Endodermal cell (in vitro differentiated cells): ENCODE measurements at regions not wholly inside any gene's neighbourhood (a gene's known extent, or its start where the extent isn't known, plus 50 kb on each side); places are given as distances from the start of the nearest gene placed in this dataset.

Source experiments
- DNase-seq: peaks from one replicate; pipeline ENCODE4 v3.0.0-alpha.2; 2017
- H3K27ac ChIP-seq: 2 replicates; pipeline ENCODE4 v1.5.1; 2013; ENCODE audit warnings: mild to moderate bottlenecking, low read depth, low read length, moderate library complexity
- H3K27me3 ChIP-seq: 2 replicates; pipeline ENCODE4 v1.6.1; 2013; ENCODE audit warnings: mild to moderate bottlenecking, low read length, moderate library complexity; ENCODE audit not compliant: insufficient read depth, control insufficient read depth, poor library complexity, severe bottlenecking
- H3K36me3 ChIP-seq: 2 replicates; pipeline ENCODE4 v1.7.0; 2013; ENCODE audit warnings: mild to moderate bottlenecking, low read length, moderate library complexity; ENCODE audit not compliant: control insufficient read depth, insufficient read depth
- H3K4me1 ChIP-seq: one replicate; pipeline ENCODE4 v1.7.0; 2013; ENCODE audit warnings: low read length; ENCODE audit not compliant: control insufficient read depth, insufficient read depth
- H3K4me3 ChIP-seq: 2 replicates; pipeline ENCODE4 v1.5.1; 2013; ENCODE audit warnings: mild to moderate bottlenecking, low read length, moderate library complexity
- H3K9ac ChIP-seq: 2 replicates; pipeline ENCODE4 v1.6.1; 2013; ENCODE audit warnings: mild to moderate bottlenecking, low read length, moderate library complexity; ENCODE audit not compliant: poor library complexity, severe bottlenecking; ENCODE audit errors: extremely low read depth
- H3K9me3 ChIP-seq: 2 replicates; pipeline ENCODE4 v1.6.1; 2013; ENCODE audit warnings: mild to moderate bottlenecking, low read length, moderate library complexity; ENCODE audit not compliant: control insufficient read depth
- H3K27ac Mint-ChIP-seq: 2 replicates; pipeline ENCODE4 v1.8.0; 2020; ENCODE audit warnings: mixed read lengths
- H3K27me3 Mint-ChIP-seq: 2 replicates; pipeline ENCODE4 v1.8.0; 2021; ENCODE audit warnings: mild to moderate bottlenecking, mixed read lengths; ENCODE audit not compliant: insufficient read depth
- H3K36me3 Mint-ChIP-seq: 2 replicates; pipeline ENCODE4 v1.8.0; 2020; ENCODE audit warnings: low read depth, mixed read lengths
- H3K4me1 Mint-ChIP-seq: 2 replicates; pipeline ENCODE4 v1.8.0; 2020; ENCODE audit warnings: mixed read lengths
- H3K4me3 Mint-ChIP-seq: 2 replicates; pipeline ENCODE4 v1.8.0; 2020; ENCODE audit warnings: mild to moderate bottlenecking, moderate library complexity, mixed read lengths
- H3K9me3 Mint-ChIP-seq: 2 replicates; pipeline ENCODE4 v1.8.0; 2020; ENCODE audit warnings: mild to moderate bottlenecking, mixed read lengths
- WGBS, 2 experiments: methylation state at CpG; one replicate each; pipeline versions ENCODE4 v1.1.5 to v1.1.7; 2013; ENCODE audit warnings: missing lambda C conversion rate in 2 of 2, mixed read lengths in 1 of 2; ENCODE audit not compliant: insufficient coverage in 1 of 2, insufficient read length in 1 of 2; 5-methylcytosine and 5-hydroxymethylcytosine counted together
- TF ChIP-seq, protein P1 (sequence below): fragments of 200-600 bp; sonication (generic); conservative IDR thresholded peaks from 2 replicates; pipeline ENCODE4 v1.5.0; 2021; ENCODE audit warnings: antibody characterized with exemption, mild to moderate bottlenecking

GRCh38 chr9:85142496-85142911, 473.0 kb downstream of the NTRK2 start:
- no peak overlapping the region for H3K27ac Mint-ChIP-seq
- H3K4me1 ChIP-seq, result no peaks in the 10 kb centered on the region
- 91 to 97% methylated on average over 3 to 4 of the region's 4 CpGs for WGBS, 2 experiments
- no peak overlapping the region for H3K4me3 ChIP-seq
- H3K4me3 Mint-ChIP-seq, result no peak overlapping the region
- no peaks in the 10 kb centered on the region for H3K4me1 Mint-ChIP-seq
- TF ChIP-seq, protein P1, sequence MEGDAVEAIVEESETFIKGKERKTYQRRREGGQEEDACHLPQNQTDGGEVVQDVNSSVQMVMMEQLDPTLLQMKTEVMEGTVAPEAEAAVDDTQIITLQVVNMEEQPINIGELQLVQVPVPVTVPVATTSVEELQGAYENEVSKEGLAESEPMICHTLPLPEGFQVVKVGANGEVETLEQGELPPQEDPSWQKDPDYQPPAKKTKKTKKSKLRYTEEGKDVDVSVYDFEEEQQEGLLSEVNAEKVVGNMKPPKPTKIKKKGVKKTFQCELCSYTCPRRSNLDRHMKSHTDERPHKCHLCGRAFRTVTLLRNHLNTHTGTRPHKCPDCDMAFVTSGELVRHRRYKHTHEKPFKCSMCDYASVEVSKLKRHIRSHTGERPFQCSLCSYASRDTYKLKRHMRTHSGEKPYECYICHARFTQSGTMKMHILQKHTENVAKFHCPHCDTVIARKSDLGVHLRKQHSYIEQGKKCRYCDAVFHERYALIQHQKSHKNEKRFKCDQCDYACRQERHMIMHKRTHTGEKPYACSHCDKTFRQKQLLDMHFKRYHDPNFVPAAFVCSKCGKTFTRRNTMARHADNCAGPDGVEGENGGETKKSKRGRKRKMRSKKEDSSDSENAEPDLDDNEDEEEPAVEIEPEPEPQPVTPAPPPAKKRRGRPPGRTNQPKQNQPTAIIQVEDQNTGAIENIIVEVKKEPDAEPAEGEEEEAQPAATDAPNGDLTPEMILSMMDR, result no peak
- no peaks in the 10 kb centered on the region for H3K9me3 ChIP-seq
- no peak for DNase-seq
- peaks cover 22% of the 10 kb centered on the region for H3K27me3 Mint-ChIP-seq
- no peaks in the 10 kb centered on the region for H3K9me3 Mint-ChIP-seq
- H3K9ac ChIP-seq, result no peak overlapping the region
- H3K27me3 ChIP-seq, result no peaks in the 10 kb centered on the region
- no peak overlapping the region for H3K27ac ChIP-seq
- H3K36me3 ChIP-seq, result no peaks in the 10 kb centered on the region
- H3K36me3 Mint-ChIP-seq, result no peaks in the 10 kb centered on the region

DNA sequence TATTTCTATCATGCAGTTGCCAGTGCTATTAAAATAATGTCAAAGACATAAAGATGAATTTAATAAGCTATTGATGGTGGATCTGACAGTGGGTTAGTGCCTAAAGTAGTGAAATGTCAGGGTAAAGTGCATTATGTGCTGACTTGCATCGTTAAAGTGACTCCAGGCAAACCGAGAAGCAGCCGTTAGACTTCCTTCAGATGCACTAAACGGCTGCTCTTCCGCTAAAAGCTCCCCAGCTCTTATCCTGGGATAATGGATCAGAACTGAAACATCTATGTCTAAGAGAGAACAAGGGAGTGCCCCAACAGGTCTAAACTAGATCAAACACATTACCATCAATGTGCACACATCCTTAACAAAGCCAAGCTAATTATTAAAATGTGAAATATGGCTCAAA, 468.2 kb downstream of the NTRK2 start:
- Histone ChIP-seq H3K27ac (no peak overlapping the region), H3K4me3 (no peak overlapping the region), H3K9ac (no peak overlapping the region), H3K4me1 (no peaks in the 10 kb centered on the region), H3K27me3 (no peaks in the 10 kb centered on the region), H3K9me3 (peaks cover 12% of the 10 kb centered on the region), H3K36me3 (no peaks in the 10 kb centered on the region)
- TF ChIP-seq, protein P1, result no peak
- no peak for DNase-seq
- no peak overlapping the region for H3K27ac Mint-ChIP-seq
- peaks cover 40% of the 10 kb centered on the region for H3K27me3 Mint-ChIP-seq
- 80 to 95% methylated on average over 1 to 5 of the region's 5 CpGs for WGBS, 2 experiments
- H3K4me3 Mint-ChIP-seq, result no peak overlapping the region
- H3K4me1 Mint-ChIP-seq, result no peaks in the 10 kb centered on the region
- H3K36me3 Mint-ChIP-seq, result no peaks in the 10 kb centered on the region
- peaks cover 4% of the 10 kb centered on the region for H3K9me3 Mint-ChIP-seq

GRCh38 chr9:85136987-85137386, 467.5 kb downstream of the NTRK2 start:
- WGBS, 2 experiments, result 95 to 97% methylated on average over 7 of the region's 7 CpGs
- Histone ChIP-seq H3K4me3 (no peak overlapping the region), H3K9ac (no peak overlapping the region), H3K27me3 (no peaks in the 10 kb centered on the region), H3K9me3 (peaks cover 12% of the 10 kb centered on the region), H3K36me3 (no peaks in the 10 kb centered on the region), H3K4me1 (no peaks in the 10 kb centered on the region), H3K27ac (no peak overlapping the region)
- TF ChIP-seq, protein P1, result no peak
- no peak overlapping the region for H3K27ac Mint-ChIP-seq
- DNase-seq, result no peak
- H3K4me1 Mint-ChIP-seq, result no peaks in the 10 kb centered on the region
- peaks cover 42% of the 10 kb centered on the region for H3K27me3 Mint-ChIP-seq
- H3K4me3 Mint-ChIP-seq, result no peak overlapping the region
- no peaks in the 10 kb centered on the region for H3K36me3 Mint-ChIP-seq
- peaks cover 5% of the 10 kb centered on the region for H3K9me3 Mint-ChIP-seq
